CD4-positive, alpha-beta T cell treated with Interleukin-12 subunit alpha and Interleukin-12 subunit beta, for 1 hour (primary cell): ENCODE measurements at regions not wholly inside any gene's neighbourhood (a gene's known extent, or its start where the extent isn't known, plus 50 kb on each side); places are given as distances from the start of the nearest gene placed in this dataset.
"Not testable (repeated sequence)": the region's sequence is repeated elsewhere in the genome, so short reads cannot be mapped to it uniquely, and the experiment has no call there.

Experiments used
- DNase-seq: peaks from one replicate; pipeline ENCODE4 v3.0.0-alpha.2; 2020

DNA sequence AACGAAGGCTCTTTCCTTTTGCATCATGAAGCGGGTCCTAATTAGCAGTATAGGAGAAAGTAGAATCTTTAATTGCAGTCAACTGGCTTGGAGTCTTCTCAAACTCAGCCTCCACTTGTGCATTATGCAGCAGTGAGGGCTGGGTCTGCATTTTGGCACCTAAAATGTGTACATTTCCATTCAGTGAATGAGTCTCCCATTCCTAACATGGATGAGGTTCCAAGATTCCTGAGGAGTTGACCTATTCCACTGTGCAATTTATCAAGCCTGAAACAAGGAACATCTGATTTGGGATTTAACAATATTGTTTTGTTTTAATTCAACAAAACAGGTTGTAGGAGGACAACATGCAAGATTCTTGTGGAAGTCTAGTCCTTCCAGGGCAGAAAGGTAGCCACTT is 171.8 kb upstream of the S1PR3 start:
- no peak for DNase-seq

- no peak for DNase-seq
These were observed 171.2 kb upstream of the S1PR3 start for GRCh38 chr9:88820055-88820454.

DNA sequence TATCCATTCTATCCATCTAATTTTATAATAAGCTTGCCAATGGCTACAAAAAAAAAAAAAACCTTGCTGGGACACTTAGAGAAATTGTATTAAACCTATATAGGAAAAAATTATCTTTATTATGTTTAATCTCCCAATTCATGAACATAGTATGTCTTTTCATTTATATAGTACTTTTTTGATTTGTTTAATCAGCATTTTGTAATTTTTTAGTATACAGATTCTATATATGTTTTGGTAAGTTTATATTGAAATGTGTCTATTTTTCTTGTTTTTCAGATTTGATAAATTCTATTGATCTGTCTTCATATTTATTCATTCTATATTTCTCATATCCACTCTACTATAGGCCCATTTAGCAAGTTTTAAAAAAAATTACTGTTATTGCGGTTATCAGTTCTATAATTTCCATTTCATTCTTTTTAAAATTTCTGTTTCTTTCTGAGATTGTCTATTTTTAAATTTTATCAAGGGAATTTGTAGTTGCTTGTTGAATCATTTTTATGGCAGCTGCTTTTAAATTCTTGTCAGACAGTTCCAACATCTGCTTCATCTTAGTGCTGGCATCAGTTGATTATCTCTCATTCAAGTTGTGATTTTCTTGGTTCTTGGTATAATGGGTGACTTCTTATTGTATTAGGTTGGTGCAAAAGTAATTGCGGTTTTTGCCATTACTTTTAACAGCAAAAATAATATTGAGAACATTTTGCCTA is 170.1 kb upstream of the S1PR3 start:
- DNase-seq: no peak

DNA sequence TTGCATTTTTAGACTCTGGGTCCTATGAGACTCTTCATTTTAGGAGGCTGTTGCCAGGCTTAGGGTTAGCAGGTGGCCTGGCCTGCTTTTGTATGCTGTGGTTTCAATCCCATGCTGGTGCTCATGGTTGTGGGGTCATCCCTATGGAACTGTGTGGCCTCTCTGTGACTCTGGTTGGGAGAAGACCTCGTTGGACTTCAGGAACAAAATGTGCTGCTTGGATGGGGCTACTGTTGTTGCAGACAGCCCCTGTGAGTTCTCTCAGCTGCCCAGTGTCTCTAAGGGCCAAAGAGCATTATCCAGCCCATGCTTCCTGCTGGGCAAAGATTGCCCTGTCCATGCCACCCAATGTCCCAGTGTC is 169.5 kb upstream of the S1PR3 start:
- no peak for DNase-seq

DNA sequence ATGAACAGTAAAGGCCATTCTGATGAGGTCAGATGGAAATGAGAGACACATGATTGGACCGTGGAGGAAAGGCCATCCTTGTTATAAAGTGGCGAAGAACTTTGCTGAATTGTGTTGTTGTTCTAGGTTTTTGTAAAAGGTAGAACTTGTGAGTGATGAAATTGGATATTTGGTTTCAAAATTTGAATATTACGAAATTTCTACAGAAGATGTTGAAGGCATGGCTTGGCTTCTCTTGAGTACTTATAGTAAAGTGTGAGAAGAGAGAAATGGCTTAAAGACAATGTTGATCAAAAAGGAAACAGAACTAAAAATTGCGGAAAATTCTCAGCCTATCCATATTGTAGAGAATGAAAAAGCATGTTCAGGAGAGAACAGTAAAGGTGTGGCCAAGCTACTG is 166.6 kb upstream of the S1PR3 start:
- DNase-seq: no peak

DNA sequence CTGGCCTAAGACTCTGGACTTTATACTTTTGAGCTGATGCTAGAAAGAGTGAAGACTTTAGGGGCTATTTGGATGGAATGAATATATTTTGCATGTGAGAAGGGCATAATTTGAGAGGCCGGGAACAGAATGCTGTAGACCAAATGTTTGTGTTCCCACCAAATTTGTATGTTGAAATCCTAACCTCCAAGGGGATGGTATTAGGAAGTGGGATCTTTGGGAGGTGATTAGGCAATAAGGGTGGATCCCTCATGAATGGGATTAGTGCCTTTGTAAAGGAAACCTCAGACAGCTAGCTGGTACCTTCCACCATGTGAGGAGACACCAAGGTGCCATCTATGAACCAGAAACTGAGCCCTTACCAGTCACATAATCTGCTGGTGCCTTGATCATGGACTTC is 165.1 kb upstream of the S1PR3 start:
- DNase-seq: no peak

DNA sequence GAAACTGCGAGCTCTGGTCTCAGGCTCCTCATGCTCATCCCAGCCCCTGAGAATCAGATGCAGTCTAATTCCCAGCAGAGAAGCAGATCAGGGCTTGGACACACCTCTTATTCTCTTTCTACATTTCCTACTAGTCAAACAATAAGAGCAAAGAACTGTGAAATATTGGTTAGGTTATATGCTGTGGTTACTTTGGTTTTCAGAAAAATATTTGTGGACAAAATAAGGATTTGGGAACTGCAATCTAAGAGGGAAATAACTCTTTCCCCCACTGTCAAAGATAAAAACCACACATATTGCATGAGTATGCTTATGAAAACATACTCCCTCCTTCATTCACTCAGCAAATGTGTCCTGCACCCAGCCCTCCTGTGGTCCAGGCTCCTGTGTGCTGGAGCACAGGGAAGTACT is 164.5 kb upstream of the S1PR3 start:
- DNase-seq: no peak

DNA sequence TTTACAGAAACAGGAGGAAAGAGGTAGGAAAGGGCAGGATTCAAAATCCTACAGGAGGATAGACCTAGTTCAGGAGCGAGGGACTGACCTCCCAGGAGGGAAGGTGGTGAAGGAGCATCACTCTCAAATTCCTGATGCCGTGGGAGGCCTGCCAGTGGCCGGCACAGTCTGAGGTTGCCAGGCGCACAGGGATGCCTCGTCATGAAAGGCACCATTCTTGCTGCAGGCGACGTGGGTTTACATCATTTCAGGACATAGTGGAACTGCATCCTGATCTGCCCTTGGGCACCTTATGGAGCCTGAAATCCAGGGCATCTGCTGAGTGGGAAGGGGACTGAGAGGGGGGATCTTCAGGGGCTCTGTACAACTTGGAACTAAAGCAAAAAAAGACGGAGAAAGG is 163.2 kb upstream of the S1PR3 start:
- no peak for DNase-seq

GRCh38 chr9:88828492-88828974 is 162.7 kb upstream of the S1PR3 start:
- no peak for DNase-seq

DNA sequence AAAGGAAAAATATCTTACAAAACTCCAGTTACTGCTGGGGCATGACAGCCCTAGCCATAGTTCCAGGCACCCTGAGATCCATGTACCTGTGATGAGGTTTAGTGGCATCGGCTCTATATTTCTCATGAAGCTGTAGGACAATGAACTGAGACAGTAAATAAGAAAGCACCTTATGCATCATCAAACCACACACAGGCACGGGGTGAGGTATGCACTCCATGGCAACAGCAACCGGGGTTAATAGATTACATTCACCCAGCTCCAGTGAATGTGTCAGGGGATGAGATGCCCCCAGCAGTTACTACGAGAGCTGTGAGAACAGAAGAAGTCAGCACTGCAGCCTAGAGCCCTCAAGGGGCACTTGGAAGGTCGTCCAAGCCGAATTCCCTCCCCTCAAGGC is 162.0 kb upstream of the S1PR3 start:
- no peak for DNase-seq

DNA sequence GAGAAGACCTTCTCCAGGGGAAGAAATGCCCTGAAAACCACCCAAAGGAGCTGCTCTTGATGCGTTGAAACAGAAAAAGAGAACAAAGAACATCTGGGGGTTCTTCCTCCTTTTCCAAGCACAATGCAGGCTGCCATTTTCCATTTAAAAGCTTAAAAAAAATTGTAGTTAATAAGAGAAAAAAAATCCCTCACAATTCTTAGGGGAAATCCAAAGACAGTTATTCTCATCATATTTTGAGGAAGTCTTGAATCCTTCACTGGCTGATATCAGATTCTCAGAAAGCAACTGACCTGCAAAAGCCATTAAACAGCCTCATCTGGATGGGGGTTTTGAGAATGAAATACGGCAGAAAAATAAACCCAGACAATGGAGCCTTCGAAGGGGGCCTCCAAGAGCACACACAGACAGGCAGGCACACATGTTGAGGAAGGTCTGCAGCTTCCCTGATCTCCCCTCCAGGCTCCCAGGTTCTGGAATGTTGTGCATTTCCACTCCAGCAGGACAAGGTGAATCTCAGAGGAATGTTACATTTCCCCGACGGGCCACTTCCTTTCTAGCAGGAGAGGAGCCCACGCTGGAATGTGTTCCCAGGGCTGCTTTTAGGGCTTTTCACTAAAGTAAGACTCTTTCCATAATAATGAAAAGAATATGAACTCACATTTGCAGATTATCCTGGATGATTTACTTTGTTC is 159.4 kb upstream of the S1PR3 start:
- DNase-seq: no peak

DNA sequence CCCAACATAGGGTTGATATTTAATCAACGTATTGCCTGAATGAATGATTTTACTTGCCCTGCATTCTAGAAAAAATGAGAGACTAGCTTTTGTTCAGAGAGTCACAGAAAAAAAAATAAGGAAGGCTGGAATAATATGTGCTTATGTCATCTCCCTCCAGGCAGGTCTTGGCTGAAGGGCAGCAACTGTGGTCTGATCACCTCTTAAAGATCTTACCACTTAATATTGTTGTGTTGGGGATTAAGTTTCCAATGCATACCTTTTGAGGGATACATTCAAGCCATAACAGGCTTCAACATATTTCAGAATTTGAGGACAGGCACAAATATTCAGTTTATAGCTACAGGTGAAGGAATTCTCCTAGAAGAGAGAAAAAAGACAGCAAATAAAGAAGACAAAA is 157.3 kb upstream of the S1PR3 start:
- no peak for DNase-seq

- DNase-seq: peak; percentile 43
These were observed 156.2 kb upstream of the S1PR3 start for GRCh38 chr9:88835038-88835466.

GRCh38 chr9:88835772-88836171 is 155.5 kb upstream of the S1PR3 start:
- no peak for DNase-seq

DNA sequence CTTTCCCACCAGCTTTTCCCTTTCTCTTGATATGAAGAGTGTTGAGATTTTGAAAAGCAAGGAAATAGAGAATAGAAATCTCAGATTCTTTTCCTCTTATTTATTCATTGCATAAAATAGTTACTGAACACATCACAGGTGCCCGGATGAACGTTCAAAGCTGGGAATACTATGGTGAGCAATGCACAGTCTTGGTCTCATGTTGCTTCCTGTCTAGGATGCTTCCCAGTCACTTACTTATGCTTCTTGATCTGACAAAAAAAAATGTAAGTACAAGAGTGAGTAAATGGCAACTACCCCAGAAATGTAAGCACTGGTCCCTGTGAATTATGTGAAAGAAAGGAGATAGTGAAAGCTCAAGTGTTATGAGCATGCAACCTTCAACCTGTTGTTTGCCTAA is 153.5 kb upstream of the S1PR3 start:
- DNase-seq: no peak

GRCh38 chr9:88849878-88850277 is 141.4 kb upstream of the S1PR3 start:
- DNase-seq: not testable (repeated sequence)

DNA sequence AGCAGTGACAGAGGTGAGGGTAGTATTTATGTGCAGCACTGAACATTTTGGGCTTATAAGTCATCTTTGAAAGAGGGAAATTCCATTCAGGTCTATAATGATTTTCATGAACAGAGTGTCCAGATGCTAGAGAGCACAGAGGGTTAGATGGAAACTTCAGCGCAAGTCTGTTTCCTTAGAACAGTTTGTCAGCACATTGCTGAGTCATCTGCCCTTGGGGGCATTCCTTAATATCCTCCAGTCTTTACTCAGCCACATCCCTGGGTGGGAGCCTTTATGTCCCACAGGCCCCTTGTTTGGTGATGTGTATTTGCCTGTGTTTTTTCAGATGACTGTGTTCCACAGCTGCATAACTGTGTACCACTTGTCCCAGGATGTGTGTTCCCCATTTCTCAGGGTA is 138.5 kb upstream of the S1PR3 start:
- no peak for DNase-seq

GRCh38 chr9:88870627-88871026 is 120.6 kb upstream of the S1PR3 start:
- DNase-seq: no peak

- no peak for DNase-seq
These were observed 119.6 kb upstream of the S1PR3 start for GRCh38 chr9:88871669-88872068.

DNA sequence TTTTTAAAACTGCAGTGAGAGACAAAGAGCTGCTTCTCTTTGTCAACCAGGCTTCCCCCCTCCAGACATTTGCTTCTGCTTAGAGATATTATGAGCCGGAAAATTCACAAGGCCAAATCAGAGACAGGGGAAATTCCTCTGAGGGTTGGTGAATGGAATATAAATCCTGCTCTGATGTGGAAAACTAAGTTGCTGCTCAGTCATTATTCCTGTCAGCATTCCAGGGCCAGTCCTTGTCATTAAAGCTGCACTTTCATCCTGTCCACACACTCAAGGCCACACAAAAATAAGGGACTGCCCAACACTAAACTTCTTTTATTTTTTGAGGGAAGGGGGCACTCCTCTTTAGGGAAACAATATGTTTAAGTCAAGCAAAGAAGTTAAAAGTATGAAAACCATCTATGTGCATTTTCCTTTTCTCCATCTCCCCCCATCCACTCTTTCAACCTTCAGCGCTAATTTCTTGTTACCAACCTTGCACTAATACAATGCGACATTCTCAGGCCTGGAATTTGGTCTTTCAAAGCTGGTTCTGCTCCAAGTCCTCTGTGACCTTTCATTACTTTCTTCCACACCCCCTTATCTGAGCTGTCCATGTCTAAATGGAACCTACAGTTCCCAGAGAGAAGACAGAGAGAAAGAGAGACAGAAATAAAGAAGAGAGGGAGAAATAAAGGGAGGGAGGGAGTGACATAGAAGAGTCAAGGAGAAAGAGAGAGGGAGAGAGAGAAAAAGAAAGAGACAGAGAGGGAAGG is 118.9 kb upstream of the S1PR3 start:
- DNase-seq: no peak

- DNase-seq: no peak
These were observed 117.6 kb upstream of the S1PR3 start for GRCh38 chr9:88873635-88874034.

DNA sequence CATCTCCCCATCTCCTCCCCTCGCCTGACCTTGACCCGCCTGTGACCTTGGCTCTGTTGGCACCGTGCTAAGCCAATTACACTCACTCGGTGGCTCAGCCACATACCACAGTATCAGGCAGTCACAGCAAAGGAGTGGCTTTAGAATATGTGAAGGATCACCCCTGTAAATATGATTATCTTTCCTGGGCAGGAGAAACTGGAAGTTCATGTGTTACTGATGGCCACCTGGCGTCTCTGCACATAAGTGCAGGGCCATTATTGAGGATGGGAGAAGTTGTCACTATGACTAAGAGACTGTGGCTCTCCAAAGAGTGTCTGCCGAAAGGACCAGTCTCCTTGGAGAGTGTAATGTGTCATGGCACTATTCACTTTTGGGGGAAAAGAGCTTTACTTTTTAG is 116.9 kb upstream of the S1PR3 start:
- DNase-seq: no peak

GRCh38 chr9:88875400-88876120 is 115.7 kb upstream of the S1PR3 start:
- DNase-seq: no peak
